KMS-11 (cell line): ENCODE measurements at regions not wholly inside any gene's neighbourhood (a gene's known extent, or its start where the extent isn't known, plus 50 kb on each side); places are given as distances from the start of the nearest gene placed in this dataset.

Source experiments
- H2AFZ ChIP-seq: fragments of 200-600 bp; sonication (generic); 2 replicates; pipeline ENCODE4 v1.6.1; 2016; ENCODE audit warnings: antibody characterized with exemption, mixed run types, low read depth
- H3K27ac ChIP-seq: fragments of 200-600 bp; sonication (generic); 2 replicates; pipeline ENCODE4 v1.6.1; 2016; ENCODE audit warnings: mild to moderate bottlenecking, mixed run types
- H3K27me3 ChIP-seq: fragments of 200-600 bp; sonication (generic); 2 replicates; pipeline ENCODE4 v1.6.1; 2017; ENCODE audit warnings: mild to moderate bottlenecking, low read depth, mixed run types, moderate library complexity; ENCODE audit not compliant: insufficient read depth
- H3K36me3 ChIP-seq: fragments of 200-600 bp; sonication (generic); 2 replicates; pipeline ENCODE4 v1.6.1; 2017; ENCODE audit warnings: mild to moderate bottlenecking, mixed run types; ENCODE audit not compliant: insufficient read depth
- H3K4me1 ChIP-seq: fragments of 200-600 bp; sonication (generic); 2 replicates; pipeline ENCODE4 v1.6.1; 2016; ENCODE audit warnings: mild to moderate bottlenecking, low read depth, mixed run types; ENCODE audit not compliant: poor library complexity, severe bottlenecking
- H3K4me2 ChIP-seq: fragments of 200-600 bp; sonication (generic); 2 replicates; pipeline ENCODE4 v1.7.0; 2016; ENCODE audit warnings: mild to moderate bottlenecking, mixed run types
- H3K4me3 ChIP-seq: fragments of 200-600 bp; sonication (generic); IDR thresholded peaks from 2 replicates; pipeline ENCODE4 v1.6.1; 2017; ENCODE audit warnings: low read depth, low read length, mixed read lengths; ENCODE audit not compliant: insufficient read depth
- H3K79me2 ChIP-seq: fragments of 200-600 bp; sonication (generic); 2 replicates; pipeline ENCODE4 v1.6.1; 2016; ENCODE audit warnings: low read depth, mixed run types; ENCODE audit not compliant: insufficient read depth
- H3K9ac ChIP-seq: fragments of 200-600 bp; sonication (generic); 2 replicates; pipeline ENCODE4 v1.6.1; 2016; ENCODE audit warnings: mild to moderate bottlenecking, mixed run types
- H4K20me1 ChIP-seq: fragments of 200-600 bp; sonication (generic); 2 replicates; pipeline ENCODE4 v1.6.1; 2016; ENCODE audit warnings: mild to moderate bottlenecking, mixed run types; ENCODE audit not compliant: insufficient read depth
- TF ChIP-seq, protein P1 (sequence below): fragments of 200-600 bp; sonication (generic); conservative IDR thresholded peaks from 2 replicates; pipeline ENCODE4 v1.6.1; 2017; ENCODE audit warnings: low read depth, mild to moderate bottlenecking, antibody characterized with exemption, low read length, moderate library complexity, mixed read lengths

DNA sequence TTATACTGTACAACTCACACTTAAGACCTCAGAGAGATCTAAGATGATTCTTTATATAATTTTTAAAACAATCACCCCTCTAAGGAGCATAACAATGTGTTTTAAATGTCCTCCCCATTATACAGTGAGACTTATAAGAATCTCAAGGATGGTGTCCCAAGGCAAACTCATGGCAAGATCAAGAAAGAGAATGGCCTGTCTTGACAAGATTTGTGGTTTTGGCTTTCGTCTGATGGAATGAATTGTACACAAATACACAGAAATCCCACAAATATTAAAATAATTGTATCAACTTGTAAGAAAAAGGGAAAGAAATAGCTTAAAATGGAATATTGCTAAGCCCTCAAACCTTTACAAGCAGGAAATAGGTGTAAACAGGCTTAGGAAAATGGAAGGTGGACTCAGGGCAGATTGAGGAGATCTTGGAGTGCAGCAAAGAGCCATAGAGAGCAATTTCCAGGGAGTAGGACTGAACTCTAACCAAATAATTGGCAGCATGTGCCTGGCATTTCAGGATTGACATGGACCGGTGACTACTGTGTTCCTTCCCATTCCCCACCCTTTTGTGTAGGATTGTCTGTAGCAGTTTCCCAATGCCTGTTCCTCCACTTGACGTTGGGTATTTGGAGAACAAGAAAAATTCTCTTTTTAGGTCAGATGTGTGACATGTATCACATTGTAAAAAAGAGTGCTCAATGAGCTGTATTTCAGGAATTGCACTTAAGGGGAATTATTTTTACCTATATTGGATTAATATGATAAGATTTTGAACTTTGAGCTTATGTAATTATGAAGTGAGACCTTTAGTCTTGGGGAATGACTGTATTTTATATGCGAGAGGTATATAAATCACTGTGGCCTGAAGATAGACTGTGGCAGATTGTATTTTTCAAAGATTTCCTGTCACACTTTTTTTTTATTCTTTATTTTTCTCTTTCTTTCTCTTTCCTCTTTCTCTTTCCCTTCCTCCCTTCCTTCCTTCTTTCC, 317.8 kb upstream of the SLITRK3 start:
- H4K20me1 ChIP-seq: no peaks in the 10 kb centered on the region
- no peak overlapping the region for H2AFZ ChIP-seq
- H3K4me2 ChIP-seq: no peak overlapping the region
- H3K4me3 ChIP-seq: no peak overlapping the region
- TF ChIP-seq, protein P1, sequence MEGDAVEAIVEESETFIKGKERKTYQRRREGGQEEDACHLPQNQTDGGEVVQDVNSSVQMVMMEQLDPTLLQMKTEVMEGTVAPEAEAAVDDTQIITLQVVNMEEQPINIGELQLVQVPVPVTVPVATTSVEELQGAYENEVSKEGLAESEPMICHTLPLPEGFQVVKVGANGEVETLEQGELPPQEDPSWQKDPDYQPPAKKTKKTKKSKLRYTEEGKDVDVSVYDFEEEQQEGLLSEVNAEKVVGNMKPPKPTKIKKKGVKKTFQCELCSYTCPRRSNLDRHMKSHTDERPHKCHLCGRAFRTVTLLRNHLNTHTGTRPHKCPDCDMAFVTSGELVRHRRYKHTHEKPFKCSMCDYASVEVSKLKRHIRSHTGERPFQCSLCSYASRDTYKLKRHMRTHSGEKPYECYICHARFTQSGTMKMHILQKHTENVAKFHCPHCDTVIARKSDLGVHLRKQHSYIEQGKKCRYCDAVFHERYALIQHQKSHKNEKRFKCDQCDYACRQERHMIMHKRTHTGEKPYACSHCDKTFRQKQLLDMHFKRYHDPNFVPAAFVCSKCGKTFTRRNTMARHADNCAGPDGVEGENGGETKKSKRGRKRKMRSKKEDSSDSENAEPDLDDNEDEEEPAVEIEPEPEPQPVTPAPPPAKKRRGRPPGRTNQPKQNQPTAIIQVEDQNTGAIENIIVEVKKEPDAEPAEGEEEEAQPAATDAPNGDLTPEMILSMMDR: no peak
- H3K36me3 ChIP-seq: no peaks in the 10 kb centered on the region
- no peaks in the 10 kb centered on the region for H3K79me2 ChIP-seq
- no peaks in the 10 kb centered on the region for H3K27me3 ChIP-seq
- H3K9ac ChIP-seq: no peak overlapping the region
- H3K27ac ChIP-seq: no peak overlapping the region
- H3K4me1 ChIP-seq: peaks cover 18% of the 10 kb centered on the region

DNA sequence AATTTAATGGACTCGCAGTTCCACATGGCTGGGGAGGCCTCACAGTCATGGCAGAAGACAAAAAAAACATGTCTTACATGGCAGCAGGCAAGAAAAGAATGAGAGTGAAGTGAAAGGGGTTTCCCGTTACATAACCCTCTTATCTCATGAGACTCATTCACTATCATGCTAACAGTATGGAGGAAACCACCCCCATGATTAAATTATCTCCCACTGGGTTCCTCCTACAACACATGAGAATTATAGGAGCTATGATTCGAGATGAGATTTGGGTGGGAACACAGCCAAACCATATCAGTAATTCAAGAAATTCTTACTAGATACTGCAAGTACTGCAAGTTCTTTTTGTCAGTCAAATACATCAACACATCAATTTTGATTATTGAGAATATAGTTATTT, 311.4 kb upstream of the SLITRK3 start:
- no peaks in the 10 kb centered on the region for H3K27me3 ChIP-seq
- H3K27ac ChIP-seq: no peak overlapping the region
- TF ChIP-seq, protein P1: no peak
- H3K9ac ChIP-seq: no peak overlapping the region
- no peaks in the 10 kb centered on the region for H4K20me1 ChIP-seq
- no peaks in the 10 kb centered on the region for H3K79me2 ChIP-seq
- no peak overlapping the region for H3K4me2 ChIP-seq
- no peak overlapping the region for H2AFZ ChIP-seq
- H3K4me3 ChIP-seq: no peak overlapping the region
- no peaks in the 10 kb centered on the region for H3K36me3 ChIP-seq
- no peaks in the 10 kb centered on the region for H3K4me1 ChIP-seq

DNA sequence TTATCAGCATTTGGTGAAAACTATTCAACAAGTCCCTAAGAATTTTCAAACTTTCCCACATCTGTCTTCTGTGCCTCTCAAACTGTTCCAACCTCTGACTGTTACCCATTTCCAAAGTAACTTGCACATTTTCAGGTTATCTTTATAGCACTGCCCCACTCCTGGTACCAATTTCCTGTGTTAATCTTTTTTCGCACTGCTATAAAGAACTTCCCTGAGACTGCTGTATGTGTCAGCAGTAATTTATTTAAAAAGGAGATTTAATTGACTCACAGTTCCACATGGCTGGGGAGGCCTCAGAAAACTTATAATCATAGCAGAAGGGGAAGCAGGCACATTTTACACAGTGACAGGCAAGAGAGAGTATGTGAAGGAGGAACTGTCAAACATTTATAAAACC, 310.9 kb upstream of the SLITRK3 start:
- no peaks in the 10 kb centered on the region for H3K4me1 ChIP-seq
- no peaks in the 10 kb centered on the region for H3K79me2 ChIP-seq
- H3K36me3 ChIP-seq: no peaks in the 10 kb centered on the region
- H2AFZ ChIP-seq: no peak overlapping the region
- no peak overlapping the region for H3K4me2 ChIP-seq
- no peak overlapping the region for H3K27ac ChIP-seq
- TF ChIP-seq, protein P1: no peak
- no peaks in the 10 kb centered on the region for H3K27me3 ChIP-seq
- H3K4me3 ChIP-seq: no peak overlapping the region
- H3K9ac ChIP-seq: no peak overlapping the region
- no peaks in the 10 kb centered on the region for H4K20me1 ChIP-seq

DNA sequence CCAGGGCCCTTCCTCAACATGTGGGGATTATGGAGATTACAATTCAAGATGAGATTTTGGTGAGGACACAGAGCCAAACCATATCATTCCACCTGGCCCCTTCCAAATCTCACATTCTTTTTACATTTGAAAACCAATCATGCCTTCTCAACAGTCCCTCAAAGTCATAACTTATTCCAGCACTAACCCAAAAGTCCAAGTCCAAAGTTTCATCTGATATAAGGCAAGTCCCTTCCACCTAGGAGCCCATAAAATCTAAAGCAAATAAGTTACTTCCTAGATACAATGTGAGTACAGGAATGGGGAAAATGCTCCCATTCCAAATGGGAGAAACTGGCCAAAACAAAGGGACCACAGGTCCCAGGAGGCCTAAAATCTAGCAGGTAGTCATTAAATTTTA, 309.5 kb upstream of the SLITRK3 start:
- H4K20me1 ChIP-seq: no peaks in the 10 kb centered on the region
- H3K4me1 ChIP-seq: no peaks in the 10 kb centered on the region

More for the DNA sequence above, 309.5 kb upstream of the SLITRK3 start:
- TF ChIP-seq, protein P1: no peak
- no peaks in the 10 kb centered on the region for H3K27me3 ChIP-seq
- no peak overlapping the region for H3K4me3 ChIP-seq
- no peak overlapping the region for H2AFZ ChIP-seq
- H3K27ac ChIP-seq: no peak overlapping the region
- H3K9ac ChIP-seq: no peak overlapping the region
- H3K36me3 ChIP-seq: no peaks in the 10 kb centered on the region
- H3K79me2 ChIP-seq: no peaks in the 10 kb centered on the region
- no peak overlapping the region for H3K4me2 ChIP-seq
